Rectal smooth muscle tissue (tissue), 1 donor: ENCODE measurements at regions not wholly inside any gene's neighbourhood (a gene's known extent, or its start where the extent isn't known, plus 50 kb on each side); places are given as distances from the start of the nearest gene placed in this dataset.
"Not testable (repeated sequence)": the region's sequence is repeated elsewhere in the genome, so short reads cannot be mapped to it uniquely, and the experiment has no call there.

Source experiments
- H3K27ac ChIP-seq: one replicate; pipeline ENCODE4 v1.7.0; 2013; ENCODE audit warnings: low read depth, low read length, inconsistent platforms
- H3K27me3 ChIP-seq: one replicate; pipeline ENCODE4 v1.7.0; 2013; ENCODE audit warnings: low read length; ENCODE audit not compliant: control insufficient read depth, insufficient read depth
- H3K36me3 ChIP-seq: one replicate; pipeline ENCODE4 v1.7.0; 2013; ENCODE audit warnings: low read length; ENCODE audit not compliant: control insufficient read depth, insufficient read depth
- H3K4me1 ChIP-seq: one replicate; pipeline ENCODE4 v1.7.0; 2013; ENCODE audit warnings: low read length; ENCODE audit not compliant: control insufficient read depth, insufficient read depth
- H3K4me3 ChIP-seq: one replicate; pipeline ENCODE4 v1.7.0; 2013; ENCODE audit warnings: low read length
- H3K9ac ChIP-seq: one replicate; pipeline ENCODE4 v1.7.0; 2013; ENCODE audit warnings: low read length

- H3K36me3 ChIP-seq: no peaks in the 10 kb centered on the region
- H3K9ac ChIP-seq: no peak overlapping the region
- H3K4me3 ChIP-seq: no peak overlapping the region
- H3K27ac ChIP-seq: no peak overlapping the region
- H3K27me3 ChIP-seq: no peaks in the 10 kb centered on the region
- H3K4me1 ChIP-seq: no peaks in the 10 kb centered on the region
These were observed 84.2 kb downstream of the FOXF2 start for GRCh38 chr6:1473598-1473997.

DNA sequence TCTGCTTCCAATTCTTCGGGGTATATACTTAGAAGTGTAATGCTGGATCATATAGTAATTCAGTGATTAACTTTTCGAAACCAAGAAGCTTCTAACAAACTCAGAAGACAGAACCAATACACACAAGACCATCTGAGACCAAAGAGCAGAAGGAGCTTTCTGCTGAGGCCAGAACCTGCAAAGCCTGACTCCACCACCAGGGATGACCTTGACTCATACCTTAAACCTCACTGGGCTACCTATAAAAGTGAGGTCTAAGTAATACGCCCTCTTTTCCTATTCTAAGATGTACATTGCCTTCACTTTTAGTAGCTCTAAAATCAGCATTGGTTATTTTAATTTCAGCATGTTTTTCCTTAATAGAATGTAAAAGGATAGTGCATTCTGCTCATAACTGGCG, 84.8 kb downstream of the FOXF2 start:
- H3K4me1 ChIP-seq: no peaks in the 10 kb centered on the region
- H3K27ac ChIP-seq: no peak overlapping the region
- no peak overlapping the region for H3K9ac ChIP-seq
- H3K27me3 ChIP-seq: no peaks in the 10 kb centered on the region
- no peak overlapping the region for H3K4me3 ChIP-seq
- no peaks in the 10 kb centered on the region for H3K36me3 ChIP-seq

DNA sequence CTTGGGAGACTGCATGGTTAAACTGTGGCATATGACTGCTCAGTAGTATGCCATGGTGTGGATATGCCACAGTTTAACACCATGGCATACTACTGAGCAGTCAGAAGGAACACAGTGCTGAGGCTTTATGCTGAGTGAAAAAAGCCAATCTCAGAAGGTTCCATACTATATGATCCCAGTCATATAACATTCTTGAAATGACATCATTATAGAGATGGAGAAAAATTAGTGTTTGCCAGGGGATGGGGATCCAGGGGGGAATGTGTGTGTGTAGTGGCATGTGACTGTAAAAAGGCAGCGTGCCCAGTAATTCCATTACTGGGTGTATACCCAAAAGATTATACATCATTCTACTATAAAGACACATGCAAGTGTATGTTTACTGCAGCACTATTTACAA, 85.8 kb downstream of the FOXF2 start:
- no peaks in the 10 kb centered on the region for H3K27me3 ChIP-seq
- H3K9ac ChIP-seq: no peak overlapping the region
- H3K27ac ChIP-seq: no peak overlapping the region
- no peaks in the 10 kb centered on the region for H3K36me3 ChIP-seq
- H3K4me3 ChIP-seq: no peak overlapping the region
- no peaks in the 10 kb centered on the region for H3K4me1 ChIP-seq

DNA sequence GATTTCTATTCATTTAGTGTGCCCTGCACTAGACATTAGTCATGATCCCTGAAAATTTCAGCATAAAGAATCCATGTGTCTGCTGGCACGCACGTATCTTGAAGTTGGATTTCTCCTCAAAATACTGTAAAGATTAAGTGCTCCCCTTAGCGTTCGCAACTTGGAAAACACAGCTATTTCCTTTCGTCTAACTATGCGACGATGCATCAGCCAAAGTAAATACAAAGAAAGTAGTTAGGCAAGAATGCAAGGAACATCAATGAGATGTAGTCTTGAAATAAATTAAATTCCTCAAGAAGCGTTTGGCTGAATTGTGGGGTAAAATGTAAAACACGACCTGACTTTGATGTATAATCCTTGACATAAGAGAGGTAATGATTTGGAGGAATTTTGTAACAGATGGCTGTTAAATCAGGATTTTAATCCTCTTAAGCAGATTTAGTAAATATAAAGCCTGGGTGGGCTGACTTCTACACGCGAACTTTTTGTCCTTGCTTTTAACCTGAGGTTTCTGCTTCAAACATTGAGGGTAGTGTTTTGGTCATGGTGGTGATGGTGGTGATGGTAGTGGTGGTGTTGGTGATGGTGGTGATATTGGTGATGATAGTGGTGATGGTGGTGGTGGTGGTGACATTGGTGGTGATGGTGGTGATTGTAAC, 88.2 kb downstream of the FOXF2 start:
- Histone ChIP-seq H3K27me3 (no peaks in the 10 kb centered on the region), H3K9ac (no peak overlapping the region), H3K27ac (no peak overlapping the region), H3K4me3 (no peak overlapping the region), H3K4me1 (no peaks in the 10 kb centered on the region), H3K36me3 (no peaks in the 10 kb centered on the region)

GRCh38 chr6:1478163-1478826, 88.9 kb downstream of the FOXF2 start:
- H3K27ac ChIP-seq, H3K27me3 ChIP-seq, H3K4me1 ChIP-seq, H3K9ac ChIP-seq, H3K4me3 ChIP-seq, H3K36me3 ChIP-seq: not testable (repeated sequence)

- Histone ChIP-seq H3K27ac (no peak overlapping the region), H3K9ac (no peak overlapping the region), H3K4me1 (no peaks in the 10 kb centered on the region), H3K4me3 (no peak overlapping the region), H3K27me3 (no peaks in the 10 kb centered on the region), H3K36me3 (no peaks in the 10 kb centered on the region)
These were observed 89.7 kb downstream of the FOXF2 start for GRCh38 chr6:1479095-1479494.

- Histone ChIP-seq H3K27me3 (no peaks in the 10 kb centered on the region), H3K27ac (no peak overlapping the region), H3K4me3 (no peak overlapping the region), H3K9ac (no peak overlapping the region), H3K4me1 (no peaks in the 10 kb centered on the region), H3K36me3 (no peaks in the 10 kb centered on the region)
These were observed 90.3 kb downstream of the FOXF2 start for GRCh38 chr6:1479601-1480221.

DNA sequence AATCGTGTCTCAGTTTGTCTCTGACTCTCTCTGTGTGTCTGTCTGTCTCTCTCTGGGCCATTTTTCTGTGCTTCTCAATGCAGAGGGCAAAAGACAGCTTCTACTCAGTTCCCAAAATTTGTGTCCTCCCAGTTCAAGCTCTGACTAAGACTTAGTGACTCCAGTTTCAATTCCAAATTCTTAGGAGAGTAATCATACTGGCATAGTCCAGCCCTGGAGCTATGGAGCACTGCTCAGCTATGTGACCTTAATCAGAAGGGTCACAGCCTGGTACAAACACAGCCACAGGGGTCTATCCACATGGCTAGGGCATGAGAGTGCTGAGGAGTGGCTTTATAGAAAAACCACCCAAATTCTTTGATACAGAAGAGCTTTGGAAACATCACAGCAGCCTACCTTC, 91.9 kb downstream of the FOXF2 start:
- Histone ChIP-seq H3K27me3 (no peaks in the 10 kb centered on the region), H3K36me3 (no peaks in the 10 kb centered on the region), H3K27ac (no peak overlapping the region), H3K9ac (no peak overlapping the region), H3K4me3 (no peak overlapping the region), H3K4me1 (no peaks in the 10 kb centered on the region)

GRCh38 chr6:1482381-1483166, 93.2 kb downstream of the FOXF2 start:
- no peak overlapping the region for H3K27ac ChIP-seq
- H3K9ac ChIP-seq: no peak overlapping the region
- no peaks in the 10 kb centered on the region for H3K4me1 ChIP-seq
- H3K36me3 ChIP-seq: no peaks in the 10 kb centered on the region
- H3K27me3 ChIP-seq: no peaks in the 10 kb centered on the region
- H3K4me3 ChIP-seq: no peak overlapping the region

DNA sequence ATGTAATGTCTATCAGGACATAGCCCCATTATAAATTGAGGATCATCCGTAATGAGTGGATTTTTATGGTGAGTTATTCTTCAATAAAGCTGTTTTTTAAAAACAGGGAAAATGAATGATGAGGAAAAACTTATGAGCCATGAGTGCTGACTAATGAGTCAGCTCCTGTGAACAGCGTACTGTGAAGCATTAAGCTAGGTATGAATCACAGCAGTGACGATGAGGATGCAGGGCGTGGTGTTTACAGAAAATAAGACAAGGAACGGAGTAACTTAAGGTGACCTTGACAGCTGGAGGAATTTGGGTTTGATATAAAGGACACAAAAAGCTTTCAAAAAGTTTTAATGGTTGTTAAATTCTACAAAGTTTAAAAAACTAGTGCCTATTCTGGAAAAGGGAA, 96.3 kb downstream of the FOXF2 start:
- no peaks in the 10 kb centered on the region for H3K27me3 ChIP-seq
- H3K4me1 ChIP-seq: no peaks in the 10 kb centered on the region
- no peak overlapping the region for H3K4me3 ChIP-seq
- no peak overlapping the region for H3K9ac ChIP-seq
- H3K36me3 ChIP-seq: no peaks in the 10 kb centered on the region
- no peak overlapping the region for H3K27ac ChIP-seq

DNA sequence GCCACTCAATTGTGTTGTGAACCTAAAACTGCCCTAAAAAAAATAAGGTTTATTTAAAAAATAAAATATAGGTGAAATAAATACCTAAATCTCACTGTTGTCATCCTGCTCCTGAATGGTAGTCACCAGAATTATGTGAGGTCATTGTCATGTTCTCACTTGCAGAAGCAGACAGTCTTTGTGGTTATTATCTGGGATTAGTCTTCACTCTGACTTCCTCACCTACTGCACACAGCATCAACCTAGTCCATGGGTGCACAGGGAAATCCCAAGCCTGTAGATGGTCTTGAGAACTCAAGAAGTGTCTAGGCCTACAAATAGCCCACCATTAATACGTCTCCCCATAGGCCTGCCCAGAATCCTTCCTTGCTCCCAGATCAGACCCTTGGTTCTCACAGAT, 97.0 kb downstream of the FOXF2 start:
- Histone ChIP-seq H3K4me1 (no peaks in the 10 kb centered on the region), H3K27ac (no peak overlapping the region), H3K36me3 (no peaks in the 10 kb centered on the region), H3K4me3 (no peak overlapping the region), H3K27me3 (no peaks in the 10 kb centered on the region), H3K9ac (no peak overlapping the region)

DNA sequence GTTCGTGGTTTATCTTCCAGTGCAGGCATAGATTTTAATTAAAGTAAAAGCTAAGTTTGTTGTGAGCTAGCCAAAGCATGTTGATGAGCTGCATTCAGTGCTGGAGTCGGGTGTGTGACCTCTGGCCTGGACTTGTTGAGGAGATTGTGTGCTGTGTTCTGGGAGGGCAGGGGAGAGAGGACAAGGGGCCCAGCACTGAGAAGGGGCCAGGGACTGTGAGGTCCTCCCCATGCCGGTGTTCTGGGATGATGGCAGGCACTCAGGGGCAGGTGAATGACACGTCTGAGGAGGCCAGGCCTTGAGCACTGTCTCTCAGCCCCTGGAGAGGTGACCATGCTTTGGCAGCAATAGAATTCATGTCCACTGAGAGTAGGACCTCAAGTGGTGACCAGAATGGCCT, 97.9 kb downstream of the FOXF2 start:
- Histone ChIP-seq H3K4me3 (no peak overlapping the region), H3K36me3 (no peaks in the 10 kb centered on the region), H3K9ac (no peak overlapping the region), H3K4me1 (no peaks in the 10 kb centered on the region), H3K27ac (no peak overlapping the region), H3K27me3 (no peaks in the 10 kb centered on the region)
